ENCODE measurements at regions not wholly inside any gene's neighbourhood (a gene's known extent, or its start where the extent isn't known, plus 50 kb on each side); places are given as distances from the start of the nearest gene placed in this dataset.
"Not testable (repeated sequence)": the region's sequence is repeated elsewhere in the genome, so short reads cannot be mapped to it uniquely, and the experiment has no call there.

DNA sequence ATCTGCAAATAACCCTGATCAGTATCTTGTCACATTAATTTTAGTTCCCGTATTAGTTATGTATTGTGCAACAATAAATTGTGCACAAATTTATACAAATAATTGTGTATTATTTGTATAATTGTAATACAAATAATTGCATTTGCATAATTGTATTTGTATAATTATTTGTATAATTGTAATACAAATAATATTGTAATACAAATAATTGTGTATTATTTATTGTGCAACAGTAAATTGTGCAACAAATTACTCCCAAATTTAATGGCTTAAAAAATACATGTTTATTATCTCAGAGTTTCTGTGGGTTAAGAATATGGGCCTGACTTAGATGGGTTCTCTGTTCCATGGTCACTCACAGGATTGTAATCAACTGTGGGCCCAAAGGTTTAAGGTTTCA is 86.2 kb upstream of the SAMSN1 start:
- Histone ChIP-seq H3K27ac (ENCODE audit: low read depth, low read length) (no peak overlapping the region), H3K4me1 (ENCODE audit: insufficient read depth, low read length) (peaks cover 11% of the 10 kb centered on the region), H3K27me3 (ENCODE audit: insufficient read depth, low read length, poor library complexity, severe bottlenecking) (no peaks in the 10 kb centered on the region), H3K4me3 (ENCODE audit: low read length) (no peak overlapping the region), H3K9me3 (ENCODE audit: low read length) (no peaks in the 10 kb centered on the region), H3K36me3 (ENCODE audit: insufficient read depth, low read length) (no peaks in the 10 kb centered on the region)
- CTCF ChIA-PET, result no interaction called here
- Mint-ChIP-seq H3K4me1 (peaks cover 11 to 26% (median 21%) of the 10 kb centered on the region in 3 donors), H3K36me3 (peaks cover 0 to 3% (median 0%) of the 10 kb centered on the region in 3 donors), H3K9me3 (no peaks in the 10 kb centered on the region), H3K27ac (no peak overlapping the region), H3K27me3 (peaks cover 0 to 3% of the 10 kb centered on the region in 2 donors), H3K4me3 (no peak overlapping the region)
- POLR2A ChIA-PET, result no interaction called here
- no peak for DNase-seq

DNA sequence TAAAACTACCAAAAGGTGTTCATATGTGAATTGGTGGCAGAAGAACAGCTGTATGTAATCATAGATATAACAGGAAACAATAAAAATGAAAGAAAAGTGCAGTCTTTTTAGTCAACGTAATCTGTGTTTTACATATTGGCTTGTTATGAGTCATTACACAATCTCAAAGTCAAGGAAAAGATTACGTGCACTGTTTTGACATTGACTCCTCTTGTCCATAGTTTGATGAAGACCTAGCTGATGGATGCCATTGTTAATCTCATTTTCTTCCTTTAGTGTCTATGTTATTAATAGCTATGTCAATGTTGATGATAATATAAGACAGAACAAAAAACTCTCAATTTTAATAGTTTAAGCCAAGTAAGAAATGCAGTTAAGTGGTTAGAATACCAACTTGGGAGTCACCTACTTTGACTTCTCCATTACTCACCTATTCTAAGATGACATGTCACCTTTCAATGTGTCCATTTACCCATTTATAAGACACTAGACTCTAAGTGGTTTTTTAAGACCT is 84.5 kb upstream of the SAMSN1 start:
- no peaks in the 10 kb centered on the region for H3K36me3 Mint-ChIP-seq
- H3K27me3 Mint-ChIP-seq, result peaks cover 0 to 3% of the 10 kb centered on the region in 2 donors
- peak overlapping the region in 6 of 8 donors; percentile 44 to 77 (median 50) for H3K27ac Mint-ChIP-seq
- DNase-seq, result no peak
- ChIA-PET CTCF (interaction anchor here (0.8 to 1.2 kb wide), 2 partner anchors 44 to 51 kb away, joined by 3 read pairs; no protein-coding TSS in a partner anchor), POLR2A (interaction anchor here (0.6 kb wide), 1 partner anchor 29 kb away, joined by 4 read pairs; no protein-coding TSS in a partner anchor)
- peaks cover 0 to 2% (median 0%) of the 10 kb centered on the region in 5 donors for H3K9me3 Mint-ChIP-seq
- Histone ChIP-seq H3K36me3 (ENCODE audit: insufficient read depth, low read length) (no peaks in the 10 kb centered on the region), H3K9me3 (ENCODE audit: low read length) (no peaks in the 10 kb centered on the region), H3K27me3 (ENCODE audit: insufficient read depth, low read length, poor library complexity, severe bottlenecking) (no peaks in the 10 kb centered on the region), H3K4me3 (ENCODE audit: low read length) (no peak overlapping the region), H3K4me1 (ENCODE audit: insufficient read depth, low read length) (peaks cover 11% of the 10 kb centered on the region), H3K27ac (ENCODE audit: low read depth, low read length) (no peak overlapping the region)
- peaks cover 11 to 26% (median 21%) of the 10 kb centered on the region in 3 donors for H3K4me1 Mint-ChIP-seq
- H3K4me3 Mint-ChIP-seq, result peak overlapping the region in 6 of 7 donors; percentile 30 to 68 (median 42)

DNA sequence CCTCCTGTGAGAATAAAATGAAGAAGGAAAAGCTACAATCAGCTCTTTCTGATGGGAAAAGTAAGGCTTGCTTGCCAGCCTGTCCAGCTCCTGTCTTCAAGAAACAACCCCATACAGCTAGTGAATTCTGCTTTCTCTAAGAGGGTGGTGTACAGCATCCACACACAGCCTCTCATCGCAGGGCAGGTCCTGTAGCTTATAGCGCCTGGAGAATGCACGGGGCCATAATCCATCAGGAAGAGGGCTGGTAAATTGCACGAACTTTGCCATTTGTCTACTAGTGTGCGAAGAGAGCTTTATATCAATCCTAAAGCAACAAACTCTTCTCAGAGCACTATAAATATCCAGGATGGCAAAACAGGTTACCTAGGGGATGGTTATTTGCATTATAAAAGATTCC is 83.3 kb upstream of the SAMSN1 start:
- ChIA-PET CTCF (interaction anchor here (0.8 to 1.2 kb wide), 2 partner anchors 27 to 109 kb away, joined by 3 read pairs; no protein-coding TSS in a partner anchor), POLR2A (no interaction called here)
- Histone ChIP-seq H3K27me3 (ENCODE audit: insufficient read depth, low read length, poor library complexity, severe bottlenecking) (no peaks in the 10 kb centered on the region), H3K4me3 (ENCODE audit: low read length) (no peak overlapping the region), H3K4me1 (ENCODE audit: insufficient read depth, low read length) (peaks cover 11% of the 10 kb centered on the region), H3K36me3 (ENCODE audit: insufficient read depth, low read length) (no peaks in the 10 kb centered on the region), H3K27ac (ENCODE audit: low read depth, low read length) (no peak overlapping the region), H3K9me3 (ENCODE audit: low read length) (no peaks in the 10 kb centered on the region)
- H3K36me3 Mint-ChIP-seq, result no peaks in the 10 kb centered on the region
- H3K27me3 Mint-ChIP-seq, result peaks cover 0 to 3% of the 10 kb centered on the region in 2 donors
- no peak overlapping the region for H3K27ac Mint-ChIP-seq
- no peak for DNase-seq
- peak overlapping the region in 1 of 7 donors; percentile 16 for H3K4me3 Mint-ChIP-seq
- H3K4me1 Mint-ChIP-seq, result peaks cover 11 to 26% (median 21%) of the 10 kb centered on the region in 3 donors
- peaks cover 0 to 3% (median 0%) of the 10 kb centered on the region in 5 donors for H3K9me3 Mint-ChIP-seq

DNA sequence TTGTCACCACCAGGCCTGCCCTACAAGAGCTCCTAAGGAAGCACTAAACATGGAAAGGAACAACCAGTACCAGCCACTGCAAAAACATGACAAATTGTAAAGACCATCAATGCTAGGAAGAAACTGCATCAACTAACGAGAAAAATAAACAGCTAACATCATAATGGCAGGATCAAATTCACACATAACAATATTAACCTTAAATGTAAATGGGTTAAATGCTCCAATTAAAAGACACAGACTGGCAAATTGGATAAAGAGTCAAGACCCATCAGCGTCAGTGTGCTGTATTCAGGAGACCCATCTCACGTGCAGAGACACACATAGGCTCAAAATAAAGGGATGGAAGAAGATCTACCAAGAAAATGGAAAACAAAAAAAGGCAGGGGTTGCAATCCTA is 77.0 kb upstream of the SAMSN1 start:
- H3K9me3 ChIP-seq (ENCODE audit: low read length); H3K36me3 ChIP-seq (ENCODE audit: insufficient read depth, low read length); CTCF ChIA-PET; H3K27me3 Mint-ChIP-seq; POLR2A ChIA-PET; H3K27ac ChIP-seq (ENCODE audit: low read depth, low read length); H3K4me1 Mint-ChIP-seq; H3K27me3 ChIP-seq (ENCODE audit: insufficient read depth, low read length, poor library complexity, severe bottlenecking); H3K9me3 Mint-ChIP-seq; DNase-seq; H3K4me1 ChIP-seq (ENCODE audit: insufficient read depth, low read length); H3K36me3 Mint-ChIP-seq; H3K27ac Mint-ChIP-seq; H3K4me3 ChIP-seq (ENCODE audit: low read length); H3K4me3 Mint-ChIP-seq: not testable (repeated sequence)

DNA sequence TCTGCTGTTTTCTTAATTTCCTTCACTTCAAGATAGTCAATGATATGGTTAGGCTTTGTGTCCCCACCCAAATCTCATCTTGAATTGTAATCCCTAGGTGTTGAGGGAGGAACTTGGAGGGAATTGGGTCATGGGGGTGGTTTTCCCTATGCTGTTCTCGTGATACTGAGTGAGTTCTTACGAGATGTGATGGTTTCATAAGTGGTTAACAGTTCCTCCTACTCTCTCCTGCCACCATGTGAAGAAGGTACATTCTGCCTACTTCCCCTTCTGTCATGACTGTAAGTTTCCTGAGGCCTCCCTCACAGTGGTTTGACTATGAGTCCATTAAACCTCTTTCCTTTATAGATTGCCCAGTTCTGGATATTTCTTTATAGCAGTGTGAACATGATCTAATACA is 74.0 kb upstream of the SAMSN1 start:
- Mint-ChIP-seq H3K4me3 (no peak overlapping the region), H3K27ac (no peak overlapping the region), H3K4me1 (peaks cover 6 to 17% (median 13%) of the 10 kb centered on the region in 3 donors), H3K27me3 (peaks cover 0 to 2% of the 10 kb centered on the region in 2 donors), H3K9me3 (peaks cover 0 to 8% (median 0%) of the 10 kb centered on the region in 5 donors), H3K36me3 (peaks cover 0 to 5% (median 5%) of the 10 kb centered on the region in 3 donors)
- ChIA-PET CTCF (no interaction called here), POLR2A (no interaction called here)
- no peak overlapping the region for H3K4me3 ChIP-seq (ENCODE audit: low read length)
- H3K9me3 ChIP-seq (ENCODE audit: low read length), result no peaks in the 10 kb centered on the region
- H3K27me3 ChIP-seq (ENCODE audit: insufficient read depth, low read length, poor library complexity, severe bottlenecking), result no peaks in the 10 kb centered on the region
- no peak overlapping the region for H3K27ac ChIP-seq (ENCODE audit: low read depth, low read length)
- DNase-seq, result no peak
- no peaks in the 10 kb centered on the region for H3K36me3 ChIP-seq (ENCODE audit: insufficient read depth, low read length)
- no peaks in the 10 kb centered on the region for H3K4me1 ChIP-seq (ENCODE audit: insufficient read depth, low read length)

DNA sequence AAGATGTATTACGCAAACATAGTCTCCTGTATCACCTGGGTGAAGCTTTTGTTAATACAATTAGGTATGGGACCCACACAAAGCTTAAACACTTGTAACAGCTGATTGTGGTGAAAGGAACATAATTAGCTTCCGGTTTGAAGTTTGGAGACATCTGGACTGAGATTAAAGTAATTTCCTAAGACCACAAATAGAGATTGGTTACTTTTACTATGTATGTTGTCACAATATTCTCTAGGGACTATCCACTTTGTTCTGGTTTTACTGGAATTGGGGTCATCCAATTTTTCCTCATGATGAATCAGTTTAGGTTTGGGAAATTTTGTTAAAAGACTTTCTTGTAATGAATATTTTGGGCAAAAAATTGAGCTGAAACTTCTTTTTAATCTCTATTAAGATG is 71.8 kb upstream of the SAMSN1 start:
- H3K36me3 Mint-ChIP-seq, result peaks cover 0 to 5% (median 1%) of the 10 kb centered on the region in 3 donors
- H3K9me3 Mint-ChIP-seq, result peaks cover 0 to 8% (median 0%) of the 10 kb centered on the region in 5 donors
- no peaks in the 10 kb centered on the region for H3K9me3 ChIP-seq (ENCODE audit: low read length)
- H3K27ac ChIP-seq (ENCODE audit: low read depth, low read length), result no peak overlapping the region
- H3K4me3 Mint-ChIP-seq, result no peak overlapping the region
- no peaks in the 10 kb centered on the region for H3K27me3 ChIP-seq (ENCODE audit: insufficient read depth, low read length, poor library complexity, severe bottlenecking)
- H3K36me3 ChIP-seq (ENCODE audit: insufficient read depth, low read length), result no peaks in the 10 kb centered on the region
- ChIA-PET CTCF (no interaction called here), POLR2A (no interaction called here)
- peaks cover 0 to 2% of the 10 kb centered on the region in 2 donors for H3K27me3 Mint-ChIP-seq
- peaks cover 6 to 17% (median 13%) of the 10 kb centered on the region in 3 donors for H3K4me1 Mint-ChIP-seq
- no peaks in the 10 kb centered on the region for H3K4me1 ChIP-seq (ENCODE audit: insufficient read depth, low read length)
- no peak overlapping the region for H3K4me3 ChIP-seq (ENCODE audit: low read length)
- no peak overlapping the region for H3K27ac Mint-ChIP-seq
- no peak for DNase-seq

DNA sequence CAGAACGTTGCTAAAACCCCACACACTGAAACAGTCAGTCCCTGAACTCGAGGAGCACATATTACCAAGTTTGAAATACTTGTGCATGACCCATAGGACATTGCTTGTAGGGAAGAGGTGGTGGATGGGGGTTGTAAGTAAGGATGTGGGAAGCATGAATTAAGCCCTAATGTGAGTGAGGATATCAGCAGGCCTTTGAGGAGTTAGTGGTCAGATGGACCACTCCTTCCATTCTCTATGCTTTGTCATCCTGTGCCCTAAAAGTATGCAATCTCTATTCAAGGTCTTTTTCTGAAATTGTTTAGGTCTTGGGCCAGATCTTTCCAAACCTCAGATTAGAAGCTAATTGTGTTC is 70.9 kb upstream of the SAMSN1 start:
- ChIA-PET POLR2A (no interaction called here), CTCF (no interaction called here)
- Mint-ChIP-seq H3K9me3 (peaks cover 0 to 8% (median 0%) of the 10 kb centered on the region in 5 donors), H3K4me1 (peaks cover 6 to 17% (median 13%) of the 10 kb centered on the region in 3 donors), H3K27ac (peak overlapping the region in 1 of 8 donors; percentile 68), H3K36me3 (peaks cover 0 to 5% (median 0%) of the 10 kb centered on the region in 3 donors), H3K27me3 (peaks cover 0 to 2% of the 10 kb centered on the region in 2 donors), H3K4me3 (no peak overlapping the region)
- Histone ChIP-seq H3K36me3 (ENCODE audit: insufficient read depth, low read length) (no peaks in the 10 kb centered on the region), H3K4me1 (ENCODE audit: insufficient read depth, low read length) (no peaks in the 10 kb centered on the region), H3K9me3 (ENCODE audit: low read length) (no peaks in the 10 kb centered on the region), H3K4me3 (ENCODE audit: low read length) (no peak overlapping the region), H3K27ac (ENCODE audit: low read depth, low read length) (no peak overlapping the region), H3K27me3 (ENCODE audit: insufficient read depth, low read length, poor library complexity, severe bottlenecking) (no peaks in the 10 kb centered on the region)
- DNase-seq, result no peak

DNA sequence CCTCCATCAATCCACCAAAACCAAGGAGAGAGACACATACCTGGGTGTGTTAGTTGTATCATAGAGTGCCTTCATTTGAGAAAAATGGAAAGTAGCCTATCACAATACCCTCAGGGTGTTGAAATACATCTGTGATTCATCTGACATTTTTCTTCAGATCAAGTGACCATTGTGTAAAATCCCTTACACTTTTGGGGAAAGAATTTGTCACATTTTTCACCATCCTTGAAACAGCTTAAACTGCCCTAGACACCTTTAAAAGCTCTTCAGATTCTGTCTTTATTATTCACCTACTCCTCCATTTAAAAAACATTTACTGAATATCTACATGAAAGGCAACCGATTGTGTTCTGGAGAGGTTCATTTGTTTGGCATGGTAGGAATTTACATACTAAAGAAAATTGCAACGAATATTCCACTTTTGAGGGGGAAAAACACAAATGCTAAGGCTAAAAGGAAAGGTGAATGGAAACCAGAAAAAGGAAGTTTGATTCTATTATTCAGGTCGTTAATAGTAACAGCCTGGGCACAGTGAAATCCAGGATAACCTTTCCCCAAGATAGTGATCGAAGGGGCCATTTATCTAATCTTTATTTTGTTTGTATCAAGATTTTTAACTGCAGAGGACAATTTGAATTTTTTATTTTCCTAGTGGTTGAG is 70.4 kb upstream of the SAMSN1 start:
- no peaks in the 10 kb centered on the region for H3K4me1 ChIP-seq (ENCODE audit: insufficient read depth, low read length)
- H3K27me3 Mint-ChIP-seq, result peaks cover 0 to 2% of the 10 kb centered on the region in 2 donors
- POLR2A ChIA-PET, result no interaction called here
- H3K4me3 Mint-ChIP-seq, result no peak overlapping the region
- peaks cover 0 to 7% (median 0%) of the 10 kb centered on the region in 3 donors for H3K36me3 Mint-ChIP-seq
- no peaks in the 10 kb centered on the region for H3K9me3 ChIP-seq (ENCODE audit: low read length)
- H3K36me3 ChIP-seq (ENCODE audit: insufficient read depth, low read length), result no peaks in the 10 kb centered on the region
- H3K27me3 ChIP-seq (ENCODE audit: insufficient read depth, low read length, poor library complexity, severe bottlenecking), result no peaks in the 10 kb centered on the region
- CTCF ChIA-PET, result no interaction called here
- peaks cover 0 to 8% (median 0%) of the 10 kb centered on the region in 5 donors for H3K9me3 Mint-ChIP-seq
- H3K4me1 Mint-ChIP-seq, result peaks cover 8 to 17% (median 13%) of the 10 kb centered on the region in 3 donors
- H3K27ac ChIP-seq (ENCODE audit: low read depth, low read length), result no peak overlapping the region
- no peak for DNase-seq
- H3K4me3 ChIP-seq (ENCODE audit: low read length), result no peak overlapping the region
- H3K27ac Mint-ChIP-seq, result peak overlapping the region in 1 of 8 donors; percentile 68

Measured in CD8-positive, alpha-beta memory T cell (primary cell).